Skin epidermis (tissue), 12 donors: ENCODE measurements at regions not wholly inside any gene's neighbourhood (a gene's known extent, or its start where the extent isn't known, plus 50 kb on each side); places are given as distances from the start of the nearest gene placed in this dataset.
"Not testable (repeated sequence)": the region's sequence is repeated elsewhere in the genome, so short reads cannot be mapped to it uniquely, and the experiment has no call there.

Source experiments
- H3K27ac ChIP-seq, 21 experiments: fragments of 200-600 bp; sonication (generic) in 11 of 21; one replicate each; pipeline ENCODE4 v1.5.0; 2020; ENCODE audit warnings: mild to moderate bottlenecking in 3 of 21, inconsistent platforms in 2 of 21, moderate library complexity in 2 of 21
- H3K4me3 ChIP-seq, 7 experiments: fragments of 200-600 bp; sonication (generic) in 2 of 7; one replicate each; pipeline ENCODE4 v1.5.0; 2020; ENCODE audit warnings: inconsistent platforms in 2 of 7, mild to moderate bottlenecking in 2 of 7, moderate library complexity in 1 of 7

DNA sequence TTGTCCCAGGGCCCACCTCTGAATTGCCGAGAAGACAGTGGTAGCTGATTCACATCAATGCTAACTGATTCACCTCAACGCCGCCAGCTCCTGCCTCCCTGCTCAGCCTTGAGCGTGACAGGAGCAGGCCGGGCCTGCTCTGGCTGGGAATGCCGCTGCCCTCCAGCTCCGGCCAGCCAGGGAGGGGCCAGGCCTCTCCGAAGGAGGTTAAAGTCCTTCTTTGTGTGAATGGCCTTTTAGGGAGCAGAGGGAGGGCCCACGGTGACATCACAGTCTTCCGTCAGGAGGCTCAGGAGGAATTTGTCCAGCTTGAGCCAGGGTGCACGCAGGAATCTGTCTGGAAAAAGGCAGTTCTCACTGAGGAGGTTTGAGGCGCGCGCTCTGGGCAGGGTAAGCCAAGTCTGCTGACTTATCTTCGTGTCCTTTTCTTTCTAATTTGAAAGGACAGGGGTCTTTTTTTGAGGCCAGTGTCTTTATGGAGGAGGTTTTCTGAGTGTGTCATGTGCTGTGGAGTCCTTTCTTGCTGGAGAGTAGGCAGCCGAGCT is 82.7 kb downstream of the C9orf152 start:
- H3K27ac ChIP-seq, result peak overlapping the region in 10 of 21 experiments; percentile 1 to 72 (median 50)
- H3K4me3 ChIP-seq, result no peak overlapping the region

DNA sequence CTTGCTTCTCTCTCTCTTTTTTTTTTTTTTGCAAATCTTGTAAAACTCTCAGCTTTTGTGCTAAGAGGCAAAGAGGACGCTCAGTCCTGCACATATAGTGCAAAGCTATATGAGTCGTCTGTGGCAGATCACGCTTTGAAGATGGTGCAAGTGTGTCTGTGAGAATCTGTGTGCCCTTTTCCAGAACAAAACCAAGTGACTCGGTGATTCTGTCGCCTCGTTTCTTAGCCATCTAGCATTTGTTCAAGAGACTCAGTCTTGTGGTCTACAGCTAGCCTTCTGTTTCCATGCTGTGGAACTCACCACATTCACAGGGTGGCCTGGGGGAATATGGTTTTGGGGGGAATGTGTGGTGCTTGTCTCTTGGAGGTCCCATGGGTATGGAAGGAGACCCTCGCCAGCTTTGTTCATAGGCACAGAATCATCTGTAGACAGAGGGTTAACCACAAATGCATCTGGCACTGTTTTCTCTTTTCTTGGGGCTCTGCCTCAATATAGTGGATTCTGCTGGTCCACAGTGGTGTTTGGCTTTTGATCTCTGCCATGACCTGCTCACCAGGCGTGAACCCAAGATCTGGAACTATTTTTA is 82.1 kb downstream of the C9orf152 start:
- H3K27ac ChIP-seq, result peak overlapping the region in 12 of 21 experiments; percentile 1 to 72 (median 50)
- no peak overlapping the region for H3K4me3 ChIP-seq

DNA sequence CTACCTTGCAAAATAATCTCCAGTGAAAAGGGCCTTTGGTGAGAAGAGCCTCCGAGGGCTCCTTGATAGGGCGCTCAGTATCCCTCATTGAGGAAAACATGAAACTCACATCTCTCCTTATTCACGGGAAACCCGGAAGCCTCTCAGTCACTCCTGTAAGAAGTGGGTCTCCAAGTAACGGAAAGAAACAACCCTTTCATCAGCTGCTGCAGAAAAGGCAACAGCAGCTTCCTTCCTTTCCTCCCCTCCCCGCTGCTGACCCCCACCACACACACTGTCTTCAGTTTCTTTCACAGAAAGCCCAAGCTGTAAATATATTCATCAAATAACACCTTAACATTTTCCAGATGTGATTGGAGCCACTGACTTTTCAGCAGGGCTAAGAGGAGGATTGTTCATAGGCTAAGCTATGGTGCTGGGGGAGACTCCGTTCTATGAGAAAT is 81.4 kb downstream of the C9orf152 start:
- Histone ChIP-seq H3K4me3 (no peak overlapping the region), H3K27ac (peak overlapping the region in 13 of 21 experiments; percentile 13 to 72 (median 49))

DNA sequence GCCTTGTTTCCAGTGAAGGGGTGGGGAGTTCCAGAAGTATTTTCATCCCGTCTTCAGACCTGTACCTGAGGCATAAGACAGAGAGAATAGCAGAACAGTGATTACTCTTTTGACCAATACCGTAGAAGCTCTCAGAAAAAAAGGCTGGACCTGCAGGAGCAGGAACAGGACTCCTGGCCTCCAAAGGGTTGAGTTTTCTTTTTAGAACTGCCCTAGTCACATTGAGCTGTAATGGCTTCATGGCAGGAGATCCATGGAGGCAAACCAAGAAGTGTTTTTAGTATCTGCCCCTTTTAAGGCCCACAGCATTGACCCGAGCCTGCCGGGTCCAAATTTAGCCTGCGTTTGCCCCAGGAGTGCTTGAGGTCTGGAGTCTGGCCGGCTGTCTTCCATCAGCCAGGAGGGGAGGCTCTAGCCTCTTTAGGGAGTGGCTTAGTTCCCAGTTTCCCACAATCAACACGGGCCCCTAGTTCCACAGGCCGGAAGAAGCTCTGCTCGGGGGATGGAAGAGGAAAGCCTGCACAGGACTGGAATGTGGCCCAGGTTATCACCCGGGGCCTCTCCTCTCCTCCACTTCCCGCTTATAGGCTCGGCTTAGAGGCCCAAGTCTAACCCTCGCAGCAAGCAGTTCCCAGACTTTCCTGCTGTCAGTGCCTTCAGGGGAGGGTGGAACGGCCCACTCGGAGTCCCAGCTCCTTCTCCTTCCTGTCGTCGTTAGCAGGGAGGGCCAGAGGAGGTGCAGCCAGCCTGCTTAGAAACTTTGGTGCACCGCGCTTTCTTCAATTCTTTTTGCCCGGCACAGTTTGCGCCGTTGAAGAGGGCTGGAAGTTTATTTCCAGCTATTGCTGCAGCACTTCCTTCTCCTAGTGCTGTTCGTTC is 80.7 kb downstream of the C9orf152 start:
- no peak overlapping the region for H3K4me3 ChIP-seq

DNA sequence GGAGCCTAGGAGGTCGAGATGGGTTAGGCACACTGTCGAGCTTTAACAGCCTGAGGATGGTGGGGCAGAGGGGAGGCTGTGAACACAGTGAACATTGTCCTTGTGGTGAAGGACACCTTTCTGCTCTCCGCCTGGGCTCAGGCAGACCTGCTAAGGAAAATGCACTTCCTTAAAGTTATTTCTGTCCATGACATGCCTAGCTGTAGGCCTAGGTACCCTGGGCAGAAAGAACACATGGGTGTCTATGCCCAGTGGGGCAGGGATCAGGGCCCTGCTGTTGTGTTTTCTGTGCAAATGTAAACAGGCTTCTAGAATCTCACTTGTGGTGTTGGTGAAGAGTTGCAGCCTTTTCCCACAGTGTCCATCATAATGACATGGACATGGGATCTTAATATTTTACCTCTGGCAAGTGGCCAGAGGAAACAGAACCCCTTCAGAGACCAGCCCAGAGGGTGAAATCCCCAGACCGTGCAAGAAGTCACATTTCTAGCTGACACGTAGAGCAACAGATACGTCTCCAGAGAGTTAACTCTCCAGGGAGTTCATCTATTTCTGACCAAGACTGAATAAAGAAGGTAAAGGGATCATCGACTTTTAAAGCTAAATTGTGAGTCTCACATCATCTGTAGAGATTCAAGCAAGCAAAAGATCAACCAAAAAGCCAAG is 79.2 kb downstream of the C9orf152 start:
- Histone ChIP-seq H3K4me3 (no peak overlapping the region), H3K27ac (peak overlapping the region in 1 of 21 experiments; percentile 71)

More for the DNA sequence above, 80.7 kb downstream of the C9orf152 start:
- peak overlapping the region in 11 of 21 experiments; percentile 13 to 71 (median 30) for H3K27ac ChIP-seq

DNA sequence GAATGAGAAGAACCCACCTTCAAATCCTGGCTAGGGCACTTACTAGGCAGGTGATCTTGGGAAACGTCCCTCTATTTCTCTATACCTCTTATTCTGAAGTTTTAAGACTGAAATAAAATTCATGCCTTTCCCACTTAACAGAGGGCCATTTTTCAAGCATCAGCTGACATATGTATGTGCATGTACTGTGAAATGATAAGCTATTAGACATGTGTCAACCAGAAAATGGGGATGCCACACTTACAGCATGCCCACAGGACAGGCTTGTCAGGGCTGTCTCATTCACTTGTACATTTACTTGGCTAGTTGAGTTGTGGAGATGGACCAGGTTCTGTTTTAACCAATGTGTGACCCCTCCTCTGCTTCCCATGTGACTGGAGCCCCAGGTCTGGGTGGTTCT is 78.5 kb downstream of the C9orf152 start:
- Histone ChIP-seq H3K27ac (no peak overlapping the region), H3K4me3 (no peak overlapping the region)

DNA sequence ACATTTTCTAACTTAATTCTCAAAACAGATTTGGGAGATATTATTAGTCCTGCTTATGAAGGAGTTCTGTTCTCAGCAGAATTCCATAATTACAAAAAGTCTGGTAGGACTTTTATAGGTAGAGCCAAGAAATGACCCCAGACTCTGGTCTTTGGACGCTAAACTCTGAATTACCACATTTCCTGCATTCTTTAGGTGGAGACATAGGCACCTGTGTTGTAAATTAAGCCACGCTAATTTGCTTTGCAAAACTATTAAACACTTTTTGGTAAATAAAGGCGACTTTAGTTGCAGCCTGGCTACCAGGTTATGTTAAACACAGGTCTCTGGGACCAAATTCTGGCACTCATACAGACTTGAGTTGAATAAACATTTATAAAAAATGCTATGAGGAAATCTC is 77.7 kb downstream of the C9orf152 start:
- H3K27ac ChIP-seq, result no peak overlapping the region
- H3K4me3 ChIP-seq, result no peak overlapping the region

DNA sequence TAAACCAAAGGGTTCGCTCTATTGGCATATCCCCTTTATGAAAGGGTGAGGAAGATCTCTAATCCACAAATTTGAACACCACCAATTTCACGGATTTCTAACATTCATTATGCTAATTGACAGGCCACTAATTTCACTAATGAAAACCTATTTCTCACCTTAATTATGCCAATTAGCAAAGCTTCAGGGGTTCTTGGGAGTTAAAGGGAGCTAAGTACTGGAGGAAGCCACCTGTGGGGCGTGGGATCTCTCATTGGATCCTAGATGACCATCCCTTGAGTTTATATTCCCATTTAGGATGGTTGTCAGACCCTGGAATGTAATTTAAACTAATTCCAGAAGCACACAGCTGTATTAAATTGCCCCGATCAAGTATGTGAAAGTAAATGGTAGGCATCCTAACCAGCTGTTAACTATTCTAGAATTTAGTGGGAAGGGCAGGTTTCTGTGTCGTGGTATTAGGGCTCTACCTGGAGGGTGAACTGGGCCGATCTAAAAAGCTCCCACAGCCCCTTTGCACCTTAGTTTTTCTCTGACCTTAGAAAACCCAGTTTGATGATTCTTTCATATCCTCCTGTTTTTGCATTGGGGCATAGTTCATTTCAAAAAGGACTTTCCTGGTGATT is 77.1 kb downstream of the C9orf152 start:
- no peak overlapping the region for H3K27ac ChIP-seq
- H3K4me3 ChIP-seq, result no peak overlapping the region

DNA sequence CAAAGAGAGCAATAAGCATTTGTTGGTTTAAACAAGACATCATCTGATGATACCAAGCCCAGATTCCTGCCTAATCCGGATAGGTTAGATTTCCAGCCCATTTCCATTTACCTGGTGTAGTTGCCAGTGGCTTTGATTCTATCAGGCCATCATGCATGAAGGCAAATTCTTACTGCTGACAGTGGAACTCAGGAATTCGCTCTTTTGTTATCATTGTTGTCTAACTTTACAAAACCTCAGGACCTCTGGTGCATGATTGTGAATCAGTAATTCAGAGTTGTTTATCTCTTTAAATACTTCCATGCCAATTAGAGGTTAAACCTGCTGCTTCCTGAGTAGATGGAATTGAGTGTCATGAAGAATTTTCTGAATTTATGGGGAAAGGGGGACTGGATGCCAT is 76.5 kb downstream of the C9orf152 start:
- H3K4me3 ChIP-seq, result no peak overlapping the region

DNA sequence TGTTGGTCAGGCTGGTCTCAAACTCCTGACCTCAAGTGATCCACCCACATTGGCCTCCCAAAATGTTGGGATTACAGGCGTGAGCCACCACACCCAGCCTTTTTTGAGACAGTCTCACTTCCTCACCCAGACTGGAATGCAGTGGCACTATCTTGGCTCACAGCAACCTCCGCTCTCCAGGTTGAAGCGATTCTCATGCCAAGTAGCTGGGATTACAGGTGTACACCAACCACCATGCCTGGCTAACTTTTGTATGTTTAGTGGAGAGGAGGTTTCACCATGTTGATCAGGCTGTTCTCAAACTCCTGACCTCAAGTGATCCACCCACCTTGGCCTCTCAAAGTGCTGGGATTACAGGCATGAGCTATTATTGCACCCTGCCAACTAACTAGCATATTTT is 75.4 kb downstream of the C9orf152 start:
- peak overlapping the region in 1 of 21 experiments; percentile 22 for H3K27ac ChIP-seq
- not testable (repeated sequence) for H3K4me3 ChIP-seq

More for the DNA sequence above, 76.5 kb downstream of the C9orf152 start:
- no peak overlapping the region for H3K27ac ChIP-seq

GRCh38 chr9:110133059-110133458 is 74.9 kb downstream of the C9orf152 start:
- Histone ChIP-seq H3K4me3 (no peak overlapping the region), H3K27ac (no peak overlapping the region)

DNA sequence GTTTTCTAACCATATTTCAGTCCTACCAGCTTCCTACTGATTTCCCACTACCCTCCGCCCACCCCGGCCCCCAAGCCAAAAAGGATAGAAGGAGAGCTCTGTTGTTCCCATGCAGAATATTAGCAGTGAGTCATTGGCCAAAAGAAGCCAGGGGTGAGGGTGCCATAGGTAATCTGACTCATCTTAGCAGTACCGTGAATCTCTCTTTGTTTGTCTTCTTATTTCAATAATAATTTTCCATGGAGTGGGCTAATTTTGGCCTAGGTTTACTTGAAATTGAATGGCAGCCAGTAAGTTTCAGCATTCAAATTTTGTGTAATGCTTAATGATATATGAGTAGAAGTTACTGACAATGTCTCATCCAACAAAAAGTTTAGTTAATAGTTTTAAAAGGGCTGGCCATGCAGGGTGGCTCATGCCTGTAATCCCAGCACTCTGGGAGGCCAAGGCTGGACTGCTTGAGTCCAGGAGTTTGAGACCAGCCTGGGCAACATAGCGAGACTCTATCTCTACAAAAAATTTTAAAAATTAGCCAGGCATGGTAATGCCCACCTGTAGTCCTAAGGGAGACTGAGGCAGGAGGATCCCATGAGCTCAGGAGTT is 74.2 kb downstream of the C9orf152 start:
- Histone ChIP-seq H3K27ac (no peak overlapping the region), H3K4me3 (no peak overlapping the region)

GRCh38 chr9:110135846-110136245 is 72.1 kb downstream of the C9orf152 start:
- Histone ChIP-seq H3K27ac (no peak overlapping the region), H3K4me3 (no peak overlapping the region)

GRCh38 chr9:110136802-110137201 is 71.2 kb downstream of the C9orf152 start:
- H3K4me3 ChIP-seq, result no peak overlapping the region
- H3K27ac ChIP-seq, result no peak overlapping the region

GRCh38 chr9:110140276-110140675 is 67.7 kb downstream of the C9orf152 start:
- Histone ChIP-seq H3K27ac (peak overlapping the region in 2 of 21 experiments; percentile 45 to 50), H3K4me3 (no peak overlapping the region)

DNA sequence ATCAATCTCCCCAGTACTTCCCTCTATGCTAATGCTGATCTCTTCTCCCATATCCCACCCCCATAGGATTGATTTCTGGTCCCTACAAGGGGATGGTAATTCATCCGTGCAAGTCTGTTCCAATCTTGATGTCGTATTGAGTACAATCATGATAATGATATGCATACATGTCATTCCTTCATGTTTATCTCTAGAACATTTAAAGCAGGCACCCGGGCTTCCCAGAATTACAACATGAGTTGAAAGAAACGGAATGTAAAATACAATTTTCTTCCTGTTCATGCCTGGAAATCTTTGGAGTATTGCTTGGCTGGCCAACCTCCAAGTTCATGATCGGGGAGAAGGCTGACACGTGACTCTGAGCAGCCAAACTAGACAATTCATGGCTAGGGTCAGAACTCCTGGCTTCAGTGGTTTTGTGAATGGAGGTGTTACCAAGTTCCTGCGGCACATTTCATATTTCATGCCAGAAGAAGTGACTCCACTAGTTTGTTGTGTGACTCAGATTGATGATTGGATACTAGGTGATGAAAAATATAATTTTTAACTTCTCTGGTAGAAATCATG is 66.6 kb downstream of the C9orf152 start:
- peak overlapping the region in 5 of 21 experiments; percentile 45 to 50 (median 49) for H3K27ac ChIP-seq
- no peak overlapping the region for H3K4me3 ChIP-seq

GRCh38 chr9:110142253-110142652 is 65.7 kb downstream of the C9orf152 start:
- peak overlapping the region in 2 of 21 experiments; percentile 12 to 45 for H3K27ac ChIP-seq
- no peak overlapping the region for H3K4me3 ChIP-seq

- Histone ChIP-seq H3K27ac (peak overlapping the region in 2 of 21 experiments; percentile 26 to 45), H3K4me3 (no peak overlapping the region)
Observed at GRCh38 chr9:110142868-110143481, 65.0 kb downstream of the C9orf152 start.
